SU-DHL-6 (cell line): ENCODE measurements at regions not wholly inside any gene's neighbourhood (a gene's known extent, or its start where the extent isn't known, plus 50 kb on each side); places are given as distances from the start of the nearest gene placed in this dataset.

Experiments
- CTCF ChIP-seq: fragments of 200-600 bp; sonication (generic); IDR thresholded peaks from one replicate; pipeline ENCODE4 v1.5.1; 2017; ENCODE audit warnings: antibody characterized with exemption, mild to moderate bottlenecking, low read length, moderate library complexity; ENCODE audit not compliant: insufficient read depth, poor library complexity, severe bottlenecking
- EZH2phosphoT487 ChIP-seq: fragments of 200-600 bp; sonication (generic), shearing (Covaris generic); conservative IDR thresholded peaks from 2 replicates; pipeline ENCODE4 v1.6.1; 2018; ENCODE audit warnings: mild to moderate bottlenecking, antibody characterized with exemption, low read length, moderate library complexity, mixed read lengths

GRCh38 chr5:96024683-96025475, 63.2 kb upstream of the ELL2 start:
- TF ChIP-seq CTCF (no peak), EZH2phosphoT487 (no peak)
